Tibial nerve (tissue), 4 donors: ENCODE measurements at regions not wholly inside any gene's neighbourhood (a gene's known extent, or its start where the extent isn't known, plus 50 kb on each side); places are given as distances from the start of the nearest gene placed in this dataset.
"Not testable (repeated sequence)": the region's sequence is repeated elsewhere in the genome, so short reads cannot be mapped to it uniquely, and the experiment has no call there.

Source experiments
- DNase-seq, 2 donors: peaks; one replicate each; pipeline ENCODE4 v3.0.0-alpha.2; 2019; ENCODE audit warnings: low spot score in 2 of 2
- H3K27ac ChIP-seq, 4 donors: fragments of 200-600 bp; sonication (generic) in 3 of 4; one replicate each; pipeline ENCODE4 v1.5.1; 2017 to 2019; ENCODE audit warnings: mild to moderate bottlenecking in 1 of 4
- H3K27me3 ChIP-seq, 2 donors: fragments of 200-600 bp; sonication (generic) in 1 of 2; one replicate each; pipeline versions ENCODE4 v1.5.1 to v1.6.0; 2017 to 2019
- H3K36me3 ChIP-seq, 3 donors: fragments of 200-600 bp; sonication (generic); one replicate each; pipeline ENCODE4 v1.5.1; 2018 to 2019
- H3K4me1 ChIP-seq, 4 donors: fragments of 200-600 bp; sonication (generic) in 3 of 4; one replicate each; pipeline ENCODE4 v1.5.1; 2017 to 2019
- H3K4me3 ChIP-seq, 4 donors: fragments of 200-600 bp; sonication (generic) in 3 of 4; one replicate each; pipeline ENCODE4 v1.5.1; 2017 to 2019; ENCODE audit warnings: mild to moderate bottlenecking in 1 of 4, moderate library complexity in 1 of 4
- H3K9me3 ChIP-seq, 4 donors: fragments of 200-600 bp; sonication (generic) in 3 of 4; one replicate each; pipeline ENCODE4 v1.5.1; 2017 to 2019
- EP300 ChIP-seq, 2 donors: sonication (generic); formaldehyde crosslinking; IDR thresholded peaks; one replicate each; pipeline ENCODE4 v1.6.1; 2017; ENCODE audit warnings: antibody characterized with exemption in 2 of 2, mild to moderate bottlenecking in 1 of 2
- POLR2A ChIP-seq, 2 donors: fragments of 450-650 bp; IDR thresholded peaks; one replicate each; pipeline ENCODE4 v1.6.1; 2017; ENCODE audit warnings: antibody characterized with exemption in 2 of 2, mild to moderate bottlenecking in 2 of 2, moderate library complexity in 2 of 2
- WGBS, 2 donors: methylation state at CpG; one replicate each; pipeline ENCODE4 v1.1.5; 2018; 5-methylcytosine and 5-hydroxymethylcytosine counted together
- TF ChIP-seq, protein P1 (sequence below), 5 experiments: fragments of 200-600 bp in 3 of 5; fragments of 450-650 bp in 2 of 5; sonication (generic) in 3 of 5; IDR thresholded peaks; one replicate each; pipeline ENCODE4 v1.5.1; 2016 to 2019; ENCODE audit warnings: antibody characterized with exemption in 5 of 5, mild to moderate bottlenecking in 3 of 5, moderate library complexity in 2 of 5

DNA sequence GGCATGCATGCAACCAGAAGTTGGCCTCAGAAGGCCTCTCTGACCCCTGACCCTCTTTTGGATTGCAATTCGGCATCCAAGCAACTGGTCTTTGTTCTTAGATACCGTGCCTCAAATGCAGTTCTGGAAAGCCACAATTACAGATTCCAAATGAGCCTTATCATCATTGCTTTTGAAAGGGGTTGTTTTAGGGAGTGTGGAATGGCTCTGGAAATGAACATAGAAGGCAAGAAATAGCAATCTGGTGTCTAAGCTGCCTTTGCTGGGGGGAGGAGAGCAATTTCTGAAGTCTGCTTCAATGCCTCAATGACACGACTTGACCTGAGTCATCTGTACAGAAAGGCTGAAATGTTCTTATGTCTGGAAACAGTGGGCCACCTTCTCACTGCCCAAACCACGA, 250.1 kb downstream of the NUAK1 start:
- DNase-seq, result no peak
- Histone ChIP-seq H3K4me1 (no peaks in the 10 kb centered on the region), H3K36me3 (no peaks in the 10 kb centered on the region), H3K27me3 (no peaks in the 10 kb centered on the region), H3K4me3 (no peak overlapping the region), H3K27ac (no peak overlapping the region), H3K9me3 (no peaks in the 10 kb centered on the region)
- TF ChIP-seq EP300 (IDR thresholded peaks at IDR 0.05), result no peak
- TF ChIP-seq, protein P1, sequence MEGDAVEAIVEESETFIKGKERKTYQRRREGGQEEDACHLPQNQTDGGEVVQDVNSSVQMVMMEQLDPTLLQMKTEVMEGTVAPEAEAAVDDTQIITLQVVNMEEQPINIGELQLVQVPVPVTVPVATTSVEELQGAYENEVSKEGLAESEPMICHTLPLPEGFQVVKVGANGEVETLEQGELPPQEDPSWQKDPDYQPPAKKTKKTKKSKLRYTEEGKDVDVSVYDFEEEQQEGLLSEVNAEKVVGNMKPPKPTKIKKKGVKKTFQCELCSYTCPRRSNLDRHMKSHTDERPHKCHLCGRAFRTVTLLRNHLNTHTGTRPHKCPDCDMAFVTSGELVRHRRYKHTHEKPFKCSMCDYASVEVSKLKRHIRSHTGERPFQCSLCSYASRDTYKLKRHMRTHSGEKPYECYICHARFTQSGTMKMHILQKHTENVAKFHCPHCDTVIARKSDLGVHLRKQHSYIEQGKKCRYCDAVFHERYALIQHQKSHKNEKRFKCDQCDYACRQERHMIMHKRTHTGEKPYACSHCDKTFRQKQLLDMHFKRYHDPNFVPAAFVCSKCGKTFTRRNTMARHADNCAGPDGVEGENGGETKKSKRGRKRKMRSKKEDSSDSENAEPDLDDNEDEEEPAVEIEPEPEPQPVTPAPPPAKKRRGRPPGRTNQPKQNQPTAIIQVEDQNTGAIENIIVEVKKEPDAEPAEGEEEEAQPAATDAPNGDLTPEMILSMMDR (IDR thresholded peaks at IDR 0.05), result no peak
- WGBS, 2 donors, result 22 to 31% methylated on average over 4 of the region's 4 CpGs

DNA sequence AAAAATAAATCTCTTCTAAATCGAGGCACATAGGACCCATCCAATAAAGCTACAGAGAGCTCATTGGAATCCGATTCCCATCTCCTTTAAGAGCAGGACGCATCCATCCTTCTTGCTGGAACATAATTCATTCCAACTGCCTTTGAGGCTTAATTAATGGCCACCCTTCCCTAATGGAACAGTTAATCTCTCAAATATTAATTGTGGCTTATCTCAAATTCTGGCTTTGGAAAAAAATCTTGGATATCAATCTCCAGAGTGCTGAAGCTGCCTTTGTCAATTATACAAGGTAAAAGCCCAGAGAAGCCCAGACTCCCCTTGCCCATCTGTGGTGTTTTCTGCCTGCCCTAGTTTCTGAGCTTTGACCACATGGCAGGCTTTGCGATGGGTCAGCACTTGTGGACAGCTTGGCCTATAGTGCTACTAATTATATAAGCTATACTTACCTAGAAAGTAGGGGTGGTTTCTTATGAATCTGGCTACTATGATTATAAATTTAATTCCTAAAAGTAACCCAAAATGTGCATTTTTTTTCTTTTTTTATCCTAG, 246.3 kb downstream of the NUAK1 start:
- TF ChIP-seq, protein P1 (IDR thresholded peaks at IDR 0.05), result no peak
- TF ChIP-seq POLR2A (IDR thresholded peaks at IDR 0.05) (no peak), EP300 (IDR thresholded peaks at IDR 0.05) (no peak)
- Histone ChIP-seq H3K36me3 (no peaks in the 10 kb centered on the region), H3K27me3 (no peaks in the 10 kb centered on the region), H3K9me3 (no peaks in the 10 kb centered on the region), H3K27ac (no peak overlapping the region), H3K4me1 (no peaks in the 10 kb centered on the region), H3K4me3 (no peak overlapping the region)
- no peak for DNase-seq
- WGBS, 2 donors, result 77 to 92% methylated on average over 4 of the region's 4 CpGs

DNA sequence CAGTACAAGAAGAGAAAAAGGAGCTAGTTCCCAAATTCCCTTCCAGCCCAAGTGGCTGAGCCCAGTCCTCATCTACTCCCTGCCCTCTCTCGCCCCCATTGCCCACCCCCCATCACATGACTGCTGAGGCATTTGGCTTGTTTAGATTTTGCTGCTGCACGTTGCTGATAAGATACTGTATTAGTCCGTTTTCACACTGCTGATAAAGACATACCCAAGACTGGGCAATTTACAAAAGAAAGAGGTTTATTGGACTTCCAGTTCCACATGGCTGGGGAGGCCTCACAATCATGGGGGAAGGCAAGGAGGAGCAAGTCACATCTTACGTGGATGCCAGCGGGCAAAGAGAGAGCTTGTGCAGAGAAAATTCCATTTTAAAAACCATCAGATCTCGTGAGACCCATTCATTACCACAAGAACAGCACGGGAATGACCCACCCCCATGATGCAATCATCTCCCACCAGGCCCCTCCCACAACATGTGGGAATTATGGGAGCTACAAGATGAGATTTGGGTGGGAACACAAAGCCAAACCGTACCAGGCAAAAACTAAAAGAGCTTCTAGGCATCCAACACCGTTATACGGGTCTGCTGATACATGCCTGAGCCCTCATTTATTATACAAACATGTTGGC, 243.4 kb downstream of the NUAK1 start:
- H3K27ac ChIP-seq, DNase-seq, H3K4me3 ChIP-seq, H3K27me3 ChIP-seq, H3K4me1 ChIP-seq, H3K36me3 ChIP-seq, H3K9me3 ChIP-seq: not testable (repeated sequence)
- 88% methylated on average over 10 of the region's 10 CpGs for WGBS, 2 donors

DNA sequence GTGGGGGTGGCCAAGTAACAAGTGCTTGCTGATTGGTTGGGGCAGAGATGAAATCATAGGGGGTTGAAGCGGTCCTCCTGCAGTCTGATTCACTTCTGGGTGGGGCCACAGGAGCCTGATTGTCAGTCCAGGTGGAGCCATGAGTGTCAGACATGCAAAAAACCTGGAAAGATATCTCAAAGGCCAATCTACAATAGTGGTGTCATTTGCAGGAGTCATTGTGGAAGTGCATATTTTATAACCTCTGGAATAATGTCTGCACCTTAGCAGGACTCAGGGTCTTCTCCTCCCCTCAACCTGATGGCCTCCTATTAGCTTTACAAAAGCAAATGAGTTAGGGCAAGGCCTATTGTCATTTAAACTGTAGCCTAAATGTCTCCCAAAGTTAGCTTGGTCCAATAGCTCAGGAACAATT, 241.4 kb downstream of the NUAK1 start:
- H3K4me1 ChIP-seq, result peaks cover 0 to 4% (median 0%) of the 10 kb centered on the region in 4 donors
- H3K9me3 ChIP-seq, result no peaks in the 10 kb centered on the region
- no peak overlapping the region for H3K27ac ChIP-seq
- H3K4me3 ChIP-seq, result no peak overlapping the region
- TF ChIP-seq EP300 (IDR thresholded peaks at IDR 0.05) (no peak), POLR2A (IDR thresholded peaks at IDR 0.05) (no peak)
- TF ChIP-seq, protein P1 (IDR thresholded peaks at IDR 0.05), result no peak
- no peaks in the 10 kb centered on the region for H3K27me3 ChIP-seq
- H3K36me3 ChIP-seq, result no peaks in the 10 kb centered on the region
- 52 to 53% methylated on average over 1 of the region's 1 CpG for WGBS, 2 donors
- no peak for DNase-seq

DNA sequence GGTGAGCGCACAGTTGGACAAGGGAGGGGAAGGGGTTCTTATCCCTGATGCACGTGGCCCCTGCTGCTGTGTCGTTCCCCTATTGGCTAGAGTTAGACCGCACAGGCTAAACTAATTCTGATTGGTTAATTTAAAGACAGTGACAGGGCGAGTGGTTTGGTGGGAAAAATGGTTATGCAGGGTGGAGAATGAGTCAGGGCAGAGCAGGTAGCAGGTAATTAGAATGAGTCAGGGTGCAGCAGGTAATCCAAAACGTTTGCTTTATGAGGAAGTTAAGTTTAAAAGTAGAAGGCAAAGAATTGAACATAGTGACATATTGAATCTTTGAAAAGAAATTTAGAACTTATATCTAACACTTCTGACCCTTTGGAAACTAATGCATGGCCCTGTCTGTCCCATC, 240.5 kb downstream of the NUAK1 start:
- H3K4me3 ChIP-seq, H3K27ac ChIP-seq, DNase-seq, H3K27me3 ChIP-seq, H3K9me3 ChIP-seq, H3K36me3 ChIP-seq, H3K4me1 ChIP-seq: not testable (repeated sequence)
- 76 to 77% methylated on average over 6 of the region's 6 CpGs for WGBS, 2 donors

DNA sequence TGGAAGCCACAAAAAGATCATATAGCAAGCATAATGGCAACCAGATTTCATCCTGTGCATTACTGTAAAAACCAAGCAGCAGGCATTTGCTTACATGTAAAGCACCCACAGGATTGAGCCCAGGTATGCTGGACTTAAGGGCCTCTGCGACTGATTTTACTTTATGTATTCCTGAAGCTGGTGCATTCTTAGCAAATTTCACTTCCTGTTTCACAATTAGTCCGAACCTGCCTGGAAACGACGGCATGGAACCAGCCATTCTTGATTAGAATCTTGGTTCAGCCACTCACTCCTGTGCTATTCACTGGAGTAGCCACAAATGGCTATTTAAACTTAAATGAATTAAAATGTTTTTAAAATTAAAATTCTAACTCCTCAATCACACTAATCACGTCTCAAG, 239.2 kb downstream of the NUAK1 start:
- Histone ChIP-seq H3K4me3 (no peak overlapping the region), H3K4me1 (peaks cover 0 to 11% (median 0%) of the 10 kb centered on the region in 4 donors), H3K27ac (no peak overlapping the region), H3K36me3 (no peaks in the 10 kb centered on the region), H3K27me3 (no peaks in the 10 kb centered on the region), H3K9me3 (no peaks in the 10 kb centered on the region)
- TF ChIP-seq, protein P1 (IDR thresholded peaks at IDR 0.05), result no peak
- TF ChIP-seq EP300 (IDR thresholded peaks at IDR 0.05), result no peak
- TF ChIP-seq POLR2A (IDR thresholded peaks at IDR 0.05), result no peak
- DNase-seq, result no peak
- 76 to 80% methylated on average over 5 of the region's 5 CpGs for WGBS, 2 donors
